Kidney (tissue), 13 donors: ENCODE measurements at regions not wholly inside any gene's neighbourhood (a gene's known extent, or its start where the extent isn't known, plus 50 kb on each side); places are given as distances from the start of the nearest gene placed in this dataset.
"Not testable (repeated sequence)": the region's sequence is repeated elsewhere in the genome, so short reads cannot be mapped to it uniquely, and the experiment has no call there.

Experiments used
- DNase-seq, 5 donors: peaks; one replicate each; pipeline ENCODE4 v3.0.0-alpha.2; 2013 to 2020
- FAIRE-seq: peaks from 2 replicates; lab custom pipeline; 2012; peaks lifted over from hg19 to GRCh38; lab: Jason Lieb, UNC
- H3K27ac ChIP-seq, 2 donors: one replicate each; pipeline ENCODE4 v1.7.0; 2013; ENCODE audit warnings: low read depth in 2 of 2, low read length in 2 of 2, inconsistent platforms in 1 of 2
- H3K27me3 ChIP-seq: one replicate; pipeline ENCODE4 v1.7.1; 2013; ENCODE audit warnings: low read length, inconsistent platforms; ENCODE audit not compliant: control insufficient read depth, insufficient read depth
- H3K36me3 ChIP-seq, 3 donors: one replicate each; pipeline versions ENCODE4 v1.7.0 to v1.7.1; 2013; ENCODE audit warnings: low read length in 3 of 3, control low read depth in 1 of 3, inconsistent platforms in 1 of 3; ENCODE audit not compliant: insufficient read depth in 3 of 3, control insufficient read depth in 2 of 3
- H3K4me1 ChIP-seq, 3 donors: one replicate each; pipeline versions ENCODE4 v1.7.0 to v1.7.1; 2013; ENCODE audit warnings: low read length in 3 of 3, inconsistent platforms in 1 of 3, low read depth in 1 of 3; ENCODE audit not compliant: control insufficient read depth in 2 of 3, insufficient read depth in 2 of 3
- H3K4me3 ChIP-seq, 3 donors: one replicate each; pipeline versions ENCODE4 v1.7.0 to v1.8.1; 2013; ENCODE audit warnings: low read length in 3 of 3, control low read depth in 1 of 3, inconsistent platforms in 1 of 3
- H3K9ac ChIP-seq, 3 donors: one replicate each; pipeline versions ENCODE4 v1.7.0 to v1.7.1; 2013; ENCODE audit warnings: low read length in 3 of 3, control low read depth in 1 of 3, inconsistent platforms in 1 of 3
- H3K9me3 ChIP-seq, 3 donors: one replicate each; pipeline versions ENCODE4 v1.7.0 to v1.7.1; 2013; ENCODE audit warnings: low read length in 3 of 3, control low read depth in 1 of 3, inconsistent platforms in 1 of 3; ENCODE audit not compliant: control insufficient read depth in 2 of 3, insufficient read depth in 1 of 3
- intact Hi-C: fragments of 100-400 bp; cut with DNase I; formaldehyde crosslinking; loops from one replicate; pipeline ENCODE4 v1.11.1; 2022
- TF ChIP-seq, protein P1 (sequence below): IDR thresholded peaks from 3 replicates; pipeline ENCODE4 v1.5.1; 2012; ENCODE audit warnings: mild to moderate bottlenecking, moderate library complexity, borderline replicate concordance; ENCODE audit not compliant: insufficient read depth; ENCODE audit errors: extremely low read depth
- donor health status: control.
- donor health status: control.
- donor health status: control.
- donor health status: control.
- donor health status: control.
- donor health status: DM: yes; HTN: yes; CAD: no.
- donor health status: Normal renal cell carcinoma (clear cell type).

GRCh38 chr3:170808041-170808440 lies 62.0 kb downstream of the RPL22L1 start:
- no peak overlapping the region for H3K27ac ChIP-seq
- H3K9me3 ChIP-seq: no peaks in the 10 kb centered on the region
- DNase-seq: no peak
- H3K4me3 ChIP-seq: no peak overlapping the region
- FAIRE-seq: no peak
- H3K4me1 ChIP-seq: no peaks in the 10 kb centered on the region
- TF ChIP-seq, protein P1, sequence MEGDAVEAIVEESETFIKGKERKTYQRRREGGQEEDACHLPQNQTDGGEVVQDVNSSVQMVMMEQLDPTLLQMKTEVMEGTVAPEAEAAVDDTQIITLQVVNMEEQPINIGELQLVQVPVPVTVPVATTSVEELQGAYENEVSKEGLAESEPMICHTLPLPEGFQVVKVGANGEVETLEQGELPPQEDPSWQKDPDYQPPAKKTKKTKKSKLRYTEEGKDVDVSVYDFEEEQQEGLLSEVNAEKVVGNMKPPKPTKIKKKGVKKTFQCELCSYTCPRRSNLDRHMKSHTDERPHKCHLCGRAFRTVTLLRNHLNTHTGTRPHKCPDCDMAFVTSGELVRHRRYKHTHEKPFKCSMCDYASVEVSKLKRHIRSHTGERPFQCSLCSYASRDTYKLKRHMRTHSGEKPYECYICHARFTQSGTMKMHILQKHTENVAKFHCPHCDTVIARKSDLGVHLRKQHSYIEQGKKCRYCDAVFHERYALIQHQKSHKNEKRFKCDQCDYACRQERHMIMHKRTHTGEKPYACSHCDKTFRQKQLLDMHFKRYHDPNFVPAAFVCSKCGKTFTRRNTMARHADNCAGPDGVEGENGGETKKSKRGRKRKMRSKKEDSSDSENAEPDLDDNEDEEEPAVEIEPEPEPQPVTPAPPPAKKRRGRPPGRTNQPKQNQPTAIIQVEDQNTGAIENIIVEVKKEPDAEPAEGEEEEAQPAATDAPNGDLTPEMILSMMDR: no peak
- H3K36me3 ChIP-seq: no peaks in the 10 kb centered on the region
- H3K27me3 ChIP-seq: no peaks in the 10 kb centered on the region
- intact Hi-C loops: no loop called here
- no peak overlapping the region for H3K9ac ChIP-seq

DNA sequence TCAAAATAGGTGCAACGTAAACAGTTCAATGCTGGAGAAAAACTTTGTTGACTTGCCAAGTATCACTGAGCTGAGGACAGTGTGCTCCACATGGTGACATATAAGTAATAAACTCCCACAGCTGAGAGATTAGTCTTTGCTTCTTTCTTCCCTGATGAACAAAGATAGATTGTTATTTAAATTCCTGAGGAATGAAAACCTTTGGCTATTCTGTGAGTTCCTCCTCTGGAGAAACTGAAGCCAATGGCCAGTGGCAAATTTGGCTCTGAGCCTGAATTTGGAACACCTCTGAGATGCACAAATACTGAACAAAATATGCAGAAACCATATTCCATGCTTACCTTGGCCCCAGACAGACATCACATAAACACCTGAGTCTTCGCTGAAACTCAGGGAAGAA lies 63.3 kb downstream of the RPL22L1 start:
- intact Hi-C loops: no loop called here

DNA sequence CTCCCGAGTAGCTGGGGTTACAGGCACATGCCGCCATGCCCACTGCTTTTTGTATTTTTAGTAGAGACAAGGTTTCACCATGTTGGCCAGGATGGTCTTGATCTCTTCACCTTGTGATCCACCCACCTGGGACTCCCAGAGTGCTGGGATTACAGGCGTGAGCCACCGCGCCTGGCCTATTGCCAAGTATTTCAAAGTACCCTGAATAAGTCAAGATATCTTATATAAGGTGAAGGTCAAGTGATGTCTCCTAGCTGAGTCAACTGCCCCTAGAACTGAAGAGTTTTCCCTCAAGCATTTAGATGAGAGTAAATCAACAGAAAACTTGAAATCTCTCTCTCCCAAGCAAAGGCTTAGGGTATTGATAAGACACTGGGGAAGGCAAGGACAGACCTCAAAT lies 63.9 kb downstream of the RPL22L1 start:
- H3K36me3 ChIP-seq: no peaks in the 10 kb centered on the region
- no peak overlapping the region for H3K4me3 ChIP-seq
- intact Hi-C loops: no loop called here
- H3K9ac ChIP-seq: no peak overlapping the region
- H3K9me3 ChIP-seq: no peaks in the 10 kb centered on the region
- H3K27me3 ChIP-seq: no peaks in the 10 kb centered on the region
- TF ChIP-seq, protein P1: no peak
- H3K27ac ChIP-seq: no peak overlapping the region
- no peak for FAIRE-seq
- no peak for DNase-seq
- peaks cover 0 to 7% (median 0%) of the 10 kb centered on the region in 3 donors for H3K4me1 ChIP-seq

More for the DNA sequence above, 63.3 kb downstream of the RPL22L1 start:
- no peak overlapping the region for H3K27ac ChIP-seq
- TF ChIP-seq, protein P1: no peak
- no peaks in the 10 kb centered on the region for H3K9me3 ChIP-seq
- H3K27me3 ChIP-seq: no peaks in the 10 kb centered on the region
- no peaks in the 10 kb centered on the region for H3K36me3 ChIP-seq
- H3K4me3 ChIP-seq: no peak overlapping the region
- DNase-seq (no peak), FAIRE-seq (no peak)
- peaks cover 0 to 7% (median 0%) of the 10 kb centered on the region in 3 donors for H3K4me1 ChIP-seq
- H3K9ac ChIP-seq: no peak overlapping the region

- intact Hi-C loops, H3K36me3 ChIP-seq, H3K27me3 ChIP-seq, H3K4me3 ChIP-seq, H3K4me1 ChIP-seq, H3K9me3 ChIP-seq, FAIRE-seq, H3K27ac ChIP-seq, DNase-seq, H3K9ac ChIP-seq: not testable (repeated sequence)
These were observed 64.7 kb downstream of the RPL22L1 start for GRCh38 chr3:170805296-170805695.

GRCh38 chr3:170804634-170805033 lies 65.4 kb downstream of the RPL22L1 start:
- H3K4me1 ChIP-seq, H3K36me3 ChIP-seq, H3K4me3 ChIP-seq, intact Hi-C loops, DNase-seq, FAIRE-seq, H3K9ac ChIP-seq, H3K9me3 ChIP-seq, H3K27ac ChIP-seq, H3K27me3 ChIP-seq: not testable (repeated sequence)
